ENCODE measurements at regions not wholly inside any gene's neighbourhood (a gene's known extent, or its start where the extent isn't known, plus 50 kb on each side); places are given as distances from the start of the nearest gene placed in this dataset.

DNA sequence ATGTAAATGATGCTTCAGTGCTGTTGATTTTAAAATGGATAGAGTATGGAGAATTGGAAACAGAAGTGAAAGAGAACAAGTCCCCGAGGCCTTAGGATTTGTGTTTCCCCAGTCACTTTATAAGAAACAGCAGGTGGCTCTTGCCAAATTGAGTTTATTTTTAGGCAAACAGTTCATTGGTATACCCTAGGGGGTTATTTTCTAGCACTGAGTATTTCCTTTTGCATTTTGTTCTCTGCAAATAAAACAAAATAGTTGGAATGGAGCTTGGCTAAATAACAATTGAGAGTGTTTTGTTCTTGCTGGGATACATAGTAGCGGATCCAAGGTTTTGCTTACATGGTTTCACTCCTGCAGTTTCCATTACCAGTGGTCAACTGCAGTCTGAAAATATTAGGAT is 591.1 kb upstream of the C16orf82 start:
- H3K4me3 ChIP-seq = no peak overlapping the region
- H3K27me3 ChIP-seq = no peaks in the 10 kb centered on the region
- TF ChIP-seq POLR2A (IDR thresholded peaks at IDR 0.05) (no peak), CTCF (IDR thresholded peaks at IDR 0.05) (no peak), POLR2AphosphoS5 (IDR thresholded peaks at IDR 0.05; ENCODE audit: insufficient read depth in 1 of 2, low read depth in 1 of 2) (no peak)
- DNase-seq (ENCODE audit: extremely low spot score in 2 of 2) = no peak
- H3K4me1 ChIP-seq = no peaks in the 10 kb centered on the region
- no peaks in the 10 kb centered on the region for H3K9me3 ChIP-seq
- intact Hi-C loops (cut with DNase I) = no loop called here
- no peaks in the 10 kb centered on the region for H3K36me3 ChIP-seq
- no peak overlapping the region for H3K27ac ChIP-seq

DNA sequence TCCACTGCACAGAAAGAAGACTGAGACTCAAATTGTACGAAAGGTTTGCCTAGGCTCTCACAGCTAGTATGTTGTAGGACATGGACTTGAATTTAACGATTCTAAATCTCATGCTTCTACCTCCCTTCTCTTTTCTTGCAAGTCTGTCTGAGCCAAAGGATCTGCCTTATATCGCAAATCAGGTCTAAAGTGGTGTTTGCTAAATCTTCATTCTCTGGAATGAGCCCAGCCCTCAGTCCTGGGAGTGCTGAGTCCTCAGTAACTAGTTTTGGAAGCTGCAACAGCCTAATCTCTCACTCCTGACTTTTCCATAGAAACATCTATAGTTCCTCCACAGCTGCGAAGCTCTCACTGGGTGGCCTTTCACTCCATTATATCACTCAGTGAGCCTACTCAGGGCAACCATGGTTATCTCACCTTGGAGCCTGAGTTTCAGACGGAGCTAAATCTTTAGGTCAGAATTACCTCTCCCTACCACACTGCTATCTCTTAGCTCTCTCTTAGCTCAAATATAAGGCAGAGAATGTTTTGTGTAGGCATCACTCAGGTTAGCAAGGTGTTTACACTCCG is 575.5 kb upstream of the C16orf82 start:
- no peaks in the 10 kb centered on the region for H3K36me3 ChIP-seq
- no peak for DNase-seq (ENCODE audit: extremely low spot score in 2 of 2)
- H3K27ac ChIP-seq = no peak overlapping the region
- H3K4me3 ChIP-seq = no peak overlapping the region
- no peak for TF ChIP-seq POLR2AphosphoS5 (IDR thresholded peaks at IDR 0.05; ENCODE audit: insufficient read depth in 1 of 2, low read depth in 1 of 2)
- no peak for TF ChIP-seq POLR2A (IDR thresholded peaks at IDR 0.05)
- no peak for TF ChIP-seq CTCF (IDR thresholded peaks at IDR 0.05)
- intact Hi-C loops (cut with DNase I) = no loop called here
- no peaks in the 10 kb centered on the region for H3K4me1 ChIP-seq
- no peaks in the 10 kb centered on the region for H3K27me3 ChIP-seq
- no peaks in the 10 kb centered on the region for H3K9me3 ChIP-seq

DNA sequence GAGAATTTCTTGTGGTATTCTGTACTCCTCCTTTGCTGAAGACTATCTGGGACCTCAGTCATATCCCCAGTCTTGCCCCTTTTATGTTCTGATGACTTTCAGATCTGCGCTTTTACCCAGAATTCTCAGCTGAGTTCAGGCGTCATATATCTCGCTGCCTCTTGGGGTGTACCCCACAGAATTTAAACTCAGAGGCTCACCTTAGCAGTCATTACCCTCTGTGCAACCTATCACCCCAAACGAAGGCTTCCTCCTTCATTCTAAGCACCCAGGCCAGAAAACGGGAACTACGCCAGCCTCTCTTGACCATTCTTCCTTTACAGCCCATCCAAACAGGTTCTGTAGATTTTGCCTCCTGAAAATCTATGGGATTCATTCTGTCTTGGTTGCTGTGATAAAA is 574.8 kb upstream of the C16orf82 start:
- Histone ChIP-seq H3K9me3 (no peaks in the 10 kb centered on the region), H3K4me3 (no peak overlapping the region), H3K36me3 (no peaks in the 10 kb centered on the region), H3K27me3 (no peaks in the 10 kb centered on the region), H3K27ac (no peak overlapping the region), H3K4me1 (no peaks in the 10 kb centered on the region)
- no peak for DNase-seq (ENCODE audit: extremely low spot score in 2 of 2)
- intact Hi-C loops (cut with DNase I) = no loop called here
- no peak for TF ChIP-seq POLR2AphosphoS5 (IDR thresholded peaks at IDR 0.05; ENCODE audit: insufficient read depth in 1 of 2, low read depth in 1 of 2)
- no peak for TF ChIP-seq POLR2A (IDR thresholded peaks at IDR 0.05)
- no peak for TF ChIP-seq CTCF (IDR thresholded peaks at IDR 0.05)

DNA sequence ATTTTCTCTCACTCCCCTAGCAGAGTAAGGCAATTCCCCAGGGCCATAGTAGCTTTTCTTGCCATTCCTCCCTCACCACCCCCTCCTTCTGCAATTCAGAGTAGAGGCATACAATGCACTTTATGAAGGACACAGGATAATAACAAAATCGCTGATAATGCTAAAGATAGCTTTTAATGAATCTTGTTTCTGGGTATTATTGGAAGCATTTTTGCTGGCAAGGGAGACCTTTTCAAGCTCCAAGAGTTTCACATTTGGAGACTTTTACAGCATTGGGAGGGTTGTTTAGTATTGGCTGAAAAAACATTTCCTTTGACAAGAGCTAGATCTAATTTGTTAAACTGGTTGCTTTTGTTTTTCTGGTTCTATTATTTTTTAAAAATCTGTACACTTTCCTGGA is 573.0 kb upstream of the C16orf82 start:
- Histone ChIP-seq H3K4me3 (no peak overlapping the region), H3K27me3 (no peaks in the 10 kb centered on the region), H3K36me3 (no peaks in the 10 kb centered on the region), H3K4me1 (no peaks in the 10 kb centered on the region), H3K27ac (no peak overlapping the region), H3K9me3 (no peaks in the 10 kb centered on the region)
- DNase-seq (ENCODE audit: extremely low spot score in 2 of 2) = no peak
- intact Hi-C loops (cut with DNase I) = no loop called here
- TF ChIP-seq CTCF (IDR thresholded peaks at IDR 0.05) (no peak), POLR2AphosphoS5 (IDR thresholded peaks at IDR 0.05; ENCODE audit: insufficient read depth in 1 of 2, low read depth in 1 of 2) (no peak), POLR2A (IDR thresholded peaks at IDR 0.05) (no peak)

GRCh38 chr16:26497896-26498295 is 568.8 kb upstream of the C16orf82 start:
- intact Hi-C loops (cut with DNase I) = no loop called here
- TF ChIP-seq POLR2A (IDR thresholded peaks at IDR 0.05) (no peak), CTCF (IDR thresholded peaks at IDR 0.05) (no peak), POLR2AphosphoS5 (IDR thresholded peaks at IDR 0.05; ENCODE audit: insufficient read depth in 1 of 2, low read depth in 1 of 2) (no peak)
- H3K27me3 ChIP-seq = no peaks in the 10 kb centered on the region
- H3K4me1 ChIP-seq = no peaks in the 10 kb centered on the region
- no peaks in the 10 kb centered on the region for H3K9me3 ChIP-seq
- DNase-seq (ENCODE audit: extremely low spot score in 2 of 2) = no peak
- H3K36me3 ChIP-seq = no peaks in the 10 kb centered on the region
- H3K4me3 ChIP-seq = no peak overlapping the region
- no peak overlapping the region for H3K27ac ChIP-seq

Measured in vagina (tissue), 2 donors.